A549 (cell line): ENCODE measurements at regions not wholly inside any gene's neighbourhood (a gene's known extent, or its start where the extent isn't known, plus 50 kb on each side); places are given as distances from the start of the nearest gene placed in this dataset.

Experiments used
- ATAC-seq, 2 experiments: fragments of 200-7000 bp in 1 of 2; fragments of >200 bp in 1 of 2; cut with Nextera tagmentation in 1 of 2; cut with Tn5 transposase in 1 of 2; 3 replicates each; pipeline versions ENCODE4 v1.8.0 to v1.9.1; 2018 to 2020; ENCODE audit warnings: mild to moderate bottlenecking in 1 of 2, moderate library complexity in 1 of 2
- CTCF ChIA-PET: fragments of 300-600 bp; sonication (Branson Sonifier 250); formaldehyde crosslinking; extraction: SDS; loops from one replicate; lab custom pipeline; 2021; ENCODE audit warnings: antibody characterized with exemption, inconsistent platforms; lab: Yijun Ruan, JAX
- POLR2A ChIA-PET: fragments of 350-600 bp; formaldehyde crosslinking; extraction: SDS; loops from one replicate; lab custom pipeline; 2021; ENCODE audit warnings: antibody characterized with exemption, inconsistent platforms; lab: Yijun Ruan, JAX
- DNase-seq, 2 experiments: peaks; one replicate each; pipeline versions ENCODE4 v3.0.0 to v3.0.0-alpha.2; 2011 to 2016; ENCODE audit warnings: low read depth in 1 of 2, low spot score in 1 of 2
- FAIRE-seq: peaks from 2 replicates; lab custom pipeline; 2011; peaks lifted over from hg19 to GRCh38; lab: Jason Lieb, UNC
- H3K27ac ChIP-seq, 2 experiments: fragments of >200 bp; sonication (Bioruptor Twin); formaldehyde crosslinking; 3 replicates each; pipeline ENCODE4 v1.5.1; 2016 to 2017
- H3K4me1 ChIP-seq: fragments of >200 bp; sonication (Bioruptor Twin); formaldehyde crosslinking; 3 replicates; pipeline ENCODE4 v1.6.1; 2016
- H3K4me2 ChIP-seq: fragments of >200 bp; sonication (Bioruptor Twin); formaldehyde crosslinking; 3 replicates; pipeline ENCODE4 v1.6.1; 2016
- H3K4me3 ChIP-seq: fragments of >200 bp; sonication (Bioruptor Twin); formaldehyde crosslinking; 3 replicates; pipeline ENCODE4 v1.5.1; 2016
- H3K9me3 ChIP-seq: fragments of >200 bp; sonication (Bioruptor Twin); formaldehyde crosslinking; 3 replicates; pipeline ENCODE4 v1.6.1; 2016
- CBX2 ChIP-seq: fragments of 200-600 bp; sonication (generic); IDR thresholded peaks from 2 replicates; pipeline ENCODE4 v1.6.1; 2016; ENCODE audit warnings: low read depth, mild to moderate bottlenecking, borderline replicate concordance
- CHD4 ChIP-seq: fragments of 200-600 bp; sonication (generic); IDR thresholded peaks from 2 replicates; pipeline ENCODE4 v1.6.1; 2016; ENCODE audit warnings: antibody characterized with exemption, mild to moderate bottlenecking, borderline replicate concordance
- ESRRA ChIP-seq: fragments of 150-350 bp; IDR thresholded peaks from 2 replicates; pipeline ENCODE4 v1.6.1; 2014; ENCODE audit warnings: mild to moderate bottlenecking, low read length, borderline replicate concordance
- FOSL2 ChIP-seq, 2 experiments: fragments of 450-650 bp in 1 of 2; fragments of >200 bp in 1 of 2; sonication (Bioruptor Twin) in 1 of 2; formaldehyde crosslinking; IDR thresholded peaks; 2 replicates each; pipeline versions ENCODE4 v1.5.0 to v1.6.1; 2016 to 2020; ENCODE audit warnings: mild to moderate bottlenecking in 1 of 2, moderate library complexity in 1 of 2
- GATA3 ChIP-seq: IDR thresholded peaks from 2 replicates; pipeline ENCODE4 v1.6.1; 2012; ENCODE audit warnings: borderline replicate concordance
- HDAC2 ChIP-seq: fragments of 200-600 bp; sonication (generic); IDR thresholded peaks from 2 replicates; pipeline ENCODE4 v1.6.1; 2016
- HEYL ChIP-seq: fragments of 250-450 bp; sonication (Bioruptor Pico); IDR thresholded peaks from 2 replicates; pipeline ENCODE4 v1.8.0; 2021; ENCODE audit warnings: mild to moderate bottlenecking, moderate library complexity
- HOXA7 ChIP-seq: fragments of 250-450 bp; sonication (Bioruptor Pico); IDR thresholded peaks from 2 replicates; pipeline ENCODE4 v1.5.0; 2020; ENCODE audit warnings: mild to moderate bottlenecking, moderate library complexity
- HOXB5 ChIP-seq: fragments of 250-450 bp; sonication (Bioruptor Pico); IDR thresholded peaks from 2 replicates; pipeline ENCODE4 v1.5.0; 2020; ENCODE audit warnings: mild to moderate bottlenecking, moderate library complexity
- JUN ChIP-seq, 2 experiments: fragments of >200 bp; sonication (Bioruptor Twin); formaldehyde crosslinking; IDR thresholded peaks; 2 replicates in 1 of 2; 3 replicates in 1 of 2; pipeline ENCODE4 v1.6.1; 2016 to 2017
- KDM1A ChIP-seq: fragments of 200-600 bp; sonication (generic); IDR thresholded peaks from 2 replicates; pipeline ENCODE4 v1.6.1; 2016; ENCODE audit warnings: low read depth, mild to moderate bottlenecking
- MAFK ChIP-seq: fragments of 450-650 bp; IDR thresholded peaks from 2 replicates; pipeline ENCODE4 v1.6.1; 2014; ENCODE audit not compliant: partially characterized antibody
- MYC ChIP-seq: IDR thresholded peaks from 2 replicates; pipeline ENCODE4 v1.6.1; 2012; ENCODE audit warnings: mild to moderate bottlenecking, inconsistent platforms, low read length, improper control_type of control experiment, borderline replicate concordance
- NR3C1 ChIP-seq: fragments of >200 bp; sonication (Bioruptor Twin); formaldehyde crosslinking; IDR thresholded peaks from 3 replicates; pipeline ENCODE4 v1.6.1; 2017
- POLR2AphosphoS2 ChIP-seq: conservative IDR thresholded peaks from 2 replicates; pipeline ENCODE4 v1.6.1; 2012; ENCODE audit warnings: low read length, improper control_type of control experiment, inconsistent platforms
- RAD21 ChIP-seq, 2 experiments: fragments of >200 bp in 1 of 2; sonication (Bioruptor Twin) in 1 of 2; formaldehyde crosslinking in 1 of 2; IDR thresholded peaks in 1 of 2; conservative IDR thresholded peaks in 1 of 2; 2 replicates in 1 of 2; 3 replicates in 1 of 2; pipeline ENCODE4 v1.6.1; 2012 to 2018; ENCODE audit warnings: inconsistent platforms in 1 of 2
- RFX5 ChIP-seq: fragments of 450-650 bp; IDR thresholded peaks from 2 replicates; pipeline ENCODE4 v1.7.1; 2014; ENCODE audit warnings: antibody characterized with exemption, mild to moderate bottlenecking, moderate library complexity
- RNF2 ChIP-seq: fragments of 200-600 bp; sonication (generic); IDR thresholded peaks from 2 replicates; pipeline ENCODE4 v1.6.1; 2016; ENCODE audit warnings: low read depth, mild to moderate bottlenecking, antibody characterized with exemption, moderate library complexity, borderline replicate concordance
- ZC3H11A ChIP-seq: fragments of 450-650 bp; IDR thresholded peaks from 2 replicates; pipeline ENCODE4 v1.6.1; 2014; ENCODE audit warnings: antibody characterized with exemption, mild to moderate bottlenecking
- ZFP36 ChIP-seq: fragments of 450-650 bp; IDR thresholded peaks from 2 replicates; pipeline ENCODE4 v1.6.1; 2014; ENCODE audit warnings: borderline replicate concordance; ENCODE audit not compliant: partially characterized antibody
- ZSCAN20 ChIP-seq: fragments of 250-450 bp; sonication (Bioruptor Pico); IDR thresholded peaks from 2 replicates; pipeline ENCODE4 v1.8.0; 2022; ENCODE audit warnings: mild to moderate bottlenecking, moderate library complexity
- WGBS: methylation state at CpG from one replicate; pipeline ENCODE4 v1.1.6; 2017; ENCODE audit errors: missing lambda C conversion rate; 5-methylcytosine and 5-hydroxymethylcytosine counted together
- TF ChIP-seq, protein P1 (sequence below): fragments of 200-600 bp; sonication (generic); IDR thresholded peaks from 2 replicates; pipeline ENCODE4 v1.6.1; 2016; ENCODE audit warnings: antibody characterized with exemption, mild to moderate bottlenecking, moderate library complexity
- TF ChIP-seq, protein P2 (sequence below): fragments of 150-350 bp; IDR thresholded peaks from 2 replicates; pipeline ENCODE4 v1.6.1; 2014; ENCODE audit warnings: low read depth, mild to moderate bottlenecking, low read length

DNA sequence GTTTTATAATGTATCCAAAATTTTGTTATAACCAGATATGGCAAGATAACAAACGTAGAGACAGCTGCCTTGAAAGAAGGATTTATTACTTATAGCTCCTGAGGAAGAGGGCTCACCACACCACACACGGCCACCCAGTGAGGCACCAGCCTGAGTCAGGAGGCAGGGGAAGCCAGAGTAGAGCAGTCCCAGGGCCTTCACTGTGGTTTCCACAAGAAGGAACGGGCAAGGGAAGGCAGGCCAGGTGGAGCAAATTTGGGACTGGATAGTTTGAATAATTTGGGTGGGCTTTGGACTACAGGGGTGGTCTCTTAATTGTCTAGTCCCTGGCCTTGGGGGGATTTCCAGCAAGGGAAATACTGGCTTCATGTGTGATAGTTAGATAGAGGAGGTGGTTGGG lies 72.5 kb downstream of the RRAGC start:
- 10% methylated on average over 3 of the region's 3 CpGs for WGBS
- H3K9me3 ChIP-seq: no peaks in the 10 kb centered on the region
- no peak overlapping the region for H3K4me3 ChIP-seq
- no peak overlapping the region for H3K27ac ChIP-seq
- DNase-seq (no peak), FAIRE-seq (no peak), ATAC-seq (no peak)
- CTCF ChIA-PET: no interaction called here
- H3K4me1 ChIP-seq: no peaks in the 10 kb centered on the region
- POLR2A ChIA-PET: no interaction called here
- TF ChIP-seq JUN (IDR thresholded peaks at IDR 0.05): no peak
- no peak for TF ChIP-seq ZSCAN20 (CRISPR knock-in tag)
- TF ChIP-seq RAD21 (conservative IDR thresholded peaks at IDR 0.05 in 1 of 2, IDR thresholded peaks at IDR 0.05 in 1 of 2): no peak
- TF ChIP-seq HOXA7 (CRISPR knock-in tag): no peak
- TF ChIP-seq MAFK: no peak
- TF ChIP-seq, all 56 proteins: peak for 0
- H3K4me2 ChIP-seq: no peak overlapping the region

DNA sequence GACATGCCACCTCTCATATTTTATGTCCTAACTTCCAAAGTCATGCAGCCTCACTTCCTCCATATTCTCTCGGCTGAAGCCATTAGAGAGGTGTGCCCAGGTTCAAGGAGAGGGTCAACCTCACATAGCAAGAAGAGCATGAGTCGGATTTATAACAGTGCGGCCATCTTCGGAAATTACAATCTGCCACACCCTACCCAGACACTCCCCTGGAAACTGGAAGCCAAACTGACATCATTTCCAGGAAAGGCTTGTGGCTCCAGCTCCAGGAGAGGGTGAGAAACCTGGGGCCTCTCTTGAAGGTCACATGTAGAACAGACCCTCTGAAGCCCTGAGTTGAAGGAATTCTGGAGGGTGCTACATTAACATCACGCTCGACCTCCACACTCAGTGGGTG lies 73.5 kb downstream of the RRAGC start:
- TF ChIP-seq ZC3H11A (no peak), HOXB5 (CRISPR knock-in tag) (no peak), GATA3 (no peak)
- 20% methylated on average over 6 of the region's 6 CpGs for WGBS
- Histone ChIP-seq H3K4me2 (no peak overlapping the region), H3K4me3 (no peak overlapping the region), H3K27ac (no peak overlapping the region), H3K9me3 (no peaks in the 10 kb centered on the region), H3K4me1 (no peaks in the 10 kb centered on the region)
- DNase-seq (no peak), FAIRE-seq (no peak), ATAC-seq (no peak)
- ChIA-PET CTCF (no interaction called here), POLR2A (no interaction called here)

GRCh38 chr1:38785285-38786039 lies 74.1 kb downstream of the RRAGC start:
- TF ChIP-seq, protein P1, sequence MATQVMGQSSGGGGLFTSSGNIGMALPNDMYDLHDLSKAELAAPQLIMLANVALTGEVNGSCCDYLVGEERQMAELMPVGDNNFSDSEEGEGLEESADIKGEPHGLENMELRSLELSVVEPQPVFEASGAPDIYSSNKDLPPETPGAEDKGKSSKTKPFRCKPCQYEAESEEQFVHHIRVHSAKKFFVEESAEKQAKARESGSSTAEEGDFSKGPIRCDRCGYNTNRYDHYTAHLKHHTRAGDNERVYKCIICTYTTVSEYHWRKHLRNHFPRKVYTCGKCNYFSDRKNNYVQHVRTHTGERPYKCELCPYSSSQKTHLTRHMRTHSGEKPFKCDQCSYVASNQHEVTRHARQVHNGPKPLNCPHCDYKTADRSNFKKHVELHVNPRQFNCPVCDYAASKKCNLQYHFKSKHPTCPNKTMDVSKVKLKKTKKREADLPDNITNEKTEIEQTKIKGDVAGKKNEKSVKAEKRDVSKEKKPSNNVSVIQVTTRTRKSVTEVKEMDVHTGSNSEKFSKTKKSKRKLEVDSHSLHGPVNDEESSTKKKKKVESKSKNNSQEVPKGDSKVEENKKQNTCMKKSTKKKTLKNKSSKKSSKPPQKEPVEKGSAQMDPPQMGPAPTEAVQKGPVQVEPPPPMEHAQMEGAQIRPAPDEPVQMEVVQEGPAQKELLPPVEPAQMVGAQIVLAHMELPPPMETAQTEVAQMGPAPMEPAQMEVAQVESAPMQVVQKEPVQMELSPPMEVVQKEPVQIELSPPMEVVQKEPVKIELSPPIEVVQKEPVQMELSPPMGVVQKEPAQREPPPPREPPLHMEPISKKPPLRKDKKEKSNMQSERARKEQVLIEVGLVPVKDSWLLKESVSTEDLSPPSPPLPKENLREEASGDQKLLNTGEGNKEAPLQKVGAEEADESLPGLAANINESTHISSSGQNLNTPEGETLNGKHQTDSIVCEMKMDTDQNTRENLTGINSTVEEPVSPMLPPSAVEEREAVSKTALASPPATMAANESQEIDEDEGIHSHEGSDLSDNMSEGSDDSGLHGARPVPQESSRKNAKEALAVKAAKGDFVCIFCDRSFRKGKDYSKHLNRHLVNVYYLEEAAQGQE: no peak
- TF ChIP-seq, protein P2, sequence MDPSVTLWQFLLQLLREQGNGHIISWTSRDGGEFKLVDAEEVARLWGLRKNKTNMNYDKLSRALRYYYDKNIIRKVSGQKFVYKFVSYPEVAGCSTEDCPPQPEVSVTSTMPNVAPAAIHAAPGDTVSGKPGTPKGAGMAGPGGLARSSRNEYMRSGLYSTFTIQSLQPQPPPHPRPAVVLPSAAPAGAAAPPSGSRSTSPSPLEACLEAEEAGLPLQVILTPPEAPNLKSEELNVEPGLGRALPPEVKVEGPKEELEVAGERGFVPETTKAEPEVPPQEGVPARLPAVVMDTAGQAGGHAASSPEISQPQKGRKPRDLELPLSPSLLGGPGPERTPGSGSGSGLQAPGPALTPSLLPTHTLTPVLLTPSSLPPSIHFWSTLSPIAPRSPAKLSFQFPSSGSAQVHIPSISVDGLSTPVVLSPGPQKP: no peak
- no peak for TF ChIP-seq CBX2
- no peak for TF ChIP-seq ZFP36
- no peak for TF ChIP-seq MYC
- TF ChIP-seq KDM1A: no peak
- no peak for TF ChIP-seq RFX5
- TF ChIP-seq POLR2AphosphoS2: no peak
- no peak for TF ChIP-seq FOSL2 (IDR thresholded peaks at IDR 0.05)
- no peak for TF ChIP-seq FOSL2 (CRISPR knock-in tag; IDR thresholded peaks at IDR 0.05)
- no peak for TF ChIP-seq MAFK
- TF ChIP-seq ESRRA: no peak
- no peak for TF ChIP-seq CHD4
- no peak for TF ChIP-seq RAD21 (conservative IDR thresholded peaks at IDR 0.05 in 1 of 2, IDR thresholded peaks at IDR 0.05 in 1 of 2)
- no peak for TF ChIP-seq NR3C1
- TF ChIP-seq HDAC2: no peak
- TF ChIP-seq HEYL (CRISPR knock-in tag): no peak
- no peak for TF ChIP-seq RNF2
- no peak overlapping the region for H3K4me3 ChIP-seq
- ATAC-seq (no peak), FAIRE-seq (no peak), DNase-seq (no peak)
- H3K4me2 ChIP-seq: no peak overlapping the region
- ChIA-PET CTCF (no interaction called here), POLR2A (interaction anchor here (0.6 kb wide), 1 partner anchor 173 kb away, joined by 6 read pairs; no protein-coding TSS in a partner anchor)
- no peaks in the 10 kb centered on the region for H3K4me1 ChIP-seq
- WGBS: 30% methylated on average over 4 of the region's 4 CpGs
- no peak overlapping the region for H3K27ac ChIP-seq
- no peaks in the 10 kb centered on the region for H3K9me3 ChIP-seq
